ENCODE measurements at regions not wholly inside any gene's neighbourhood (a gene's known extent, or its start where the extent isn't known, plus 50 kb on each side); places are given as distances from the start of the nearest gene placed in this dataset.
"Not testable (repeated sequence)": the region's sequence is repeated elsewhere in the genome, so short reads cannot be mapped to it uniquely, and the experiment has no call there.

DNA sequence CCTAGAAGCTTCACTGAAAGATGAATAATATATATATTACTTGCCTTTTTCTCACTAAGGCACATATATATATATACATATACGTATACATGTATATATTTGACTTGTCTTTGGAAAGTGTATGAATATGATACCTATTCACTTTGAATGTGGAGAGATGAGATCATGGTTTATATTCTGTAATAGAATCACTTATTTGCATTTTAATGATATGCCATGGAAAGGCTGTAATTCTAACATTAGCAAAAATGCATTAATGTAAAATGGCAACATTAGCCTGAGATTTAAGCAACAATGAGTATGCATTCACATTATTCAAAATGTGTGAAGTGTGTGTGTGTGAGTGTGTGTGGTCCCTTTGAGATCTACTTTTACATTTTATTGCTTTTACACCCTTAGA, 54.5 kb upstream of the PRKD1 start:
- TF ChIP-seq, protein P1, sequence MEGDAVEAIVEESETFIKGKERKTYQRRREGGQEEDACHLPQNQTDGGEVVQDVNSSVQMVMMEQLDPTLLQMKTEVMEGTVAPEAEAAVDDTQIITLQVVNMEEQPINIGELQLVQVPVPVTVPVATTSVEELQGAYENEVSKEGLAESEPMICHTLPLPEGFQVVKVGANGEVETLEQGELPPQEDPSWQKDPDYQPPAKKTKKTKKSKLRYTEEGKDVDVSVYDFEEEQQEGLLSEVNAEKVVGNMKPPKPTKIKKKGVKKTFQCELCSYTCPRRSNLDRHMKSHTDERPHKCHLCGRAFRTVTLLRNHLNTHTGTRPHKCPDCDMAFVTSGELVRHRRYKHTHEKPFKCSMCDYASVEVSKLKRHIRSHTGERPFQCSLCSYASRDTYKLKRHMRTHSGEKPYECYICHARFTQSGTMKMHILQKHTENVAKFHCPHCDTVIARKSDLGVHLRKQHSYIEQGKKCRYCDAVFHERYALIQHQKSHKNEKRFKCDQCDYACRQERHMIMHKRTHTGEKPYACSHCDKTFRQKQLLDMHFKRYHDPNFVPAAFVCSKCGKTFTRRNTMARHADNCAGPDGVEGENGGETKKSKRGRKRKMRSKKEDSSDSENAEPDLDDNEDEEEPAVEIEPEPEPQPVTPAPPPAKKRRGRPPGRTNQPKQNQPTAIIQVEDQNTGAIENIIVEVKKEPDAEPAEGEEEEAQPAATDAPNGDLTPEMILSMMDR (IDR thresholded peaks at IDR 0.05; ENCODE audit: extremely low read depth, missing control alignments), result no peak
- no peak for DNase-seq (ENCODE audit: low spot score)

DNA sequence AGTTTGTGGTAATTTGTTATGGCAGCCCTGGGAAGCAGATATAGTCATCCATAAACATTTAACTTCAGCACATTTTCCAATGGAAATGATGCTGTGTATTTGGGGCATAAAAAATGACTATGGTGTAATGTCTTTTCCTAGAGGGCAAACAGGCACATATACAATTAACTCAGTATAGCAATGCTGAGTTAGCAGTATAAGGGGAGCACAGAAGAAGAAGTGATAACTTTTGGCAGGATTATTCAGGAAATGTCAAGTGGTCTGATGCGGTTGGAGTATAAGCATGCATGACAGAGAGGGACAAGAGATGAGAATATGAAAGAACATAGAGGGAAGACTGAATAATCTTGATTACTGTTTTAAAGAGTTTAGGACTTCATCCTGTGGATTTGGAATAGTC, 55.3 kb upstream of the PRKD1 start:
- TF ChIP-seq, protein P1 (IDR thresholded peaks at IDR 0.05; ENCODE audit: extremely low read depth, missing control alignments), result no peak
- no peak for DNase-seq (ENCODE audit: low spot score)

GRCh38 chr14:29990344-29990857, 62.8 kb upstream of the PRKD1 start:
- DNase-seq (ENCODE audit: low spot score), result not testable (repeated sequence)

- TF ChIP-seq, protein P1 (IDR thresholded peaks at IDR 0.05; ENCODE audit: extremely low read depth, missing control alignments), result no peak
- no peak for DNase-seq (ENCODE audit: low spot score)
Observed at GRCh38 chr14:29990993-29991392, 63.3 kb upstream of the PRKD1 start.

- no peak for DNase-seq (ENCODE audit: low spot score)
- TF ChIP-seq, protein P1 (IDR thresholded peaks at IDR 0.05; ENCODE audit: extremely low read depth, missing control alignments), result no peak
Observed at GRCh38 chr14:29993143-29993542, 65.5 kb upstream of the PRKD1 start.

GRCh38 chr14:29999013-29999539, 71.4 kb upstream of the PRKD1 start:
- TF ChIP-seq, protein P1 (IDR thresholded peaks at IDR 0.05; ENCODE audit: extremely low read depth, missing control alignments), result no peak
- DNase-seq (ENCODE audit: low spot score), result no peak

- TF ChIP-seq, protein P1 (IDR thresholded peaks at IDR 0.05; ENCODE audit: extremely low read depth, missing control alignments), result no peak
- DNase-seq (ENCODE audit: low spot score), result no peak
Observed at GRCh38 chr14:30002859-30003258, 75.2 kb upstream of the PRKD1 start.

- DNase-seq (ENCODE audit: low spot score), result no peak
- TF ChIP-seq, protein P1 (IDR thresholded peaks at IDR 0.05; ENCODE audit: extremely low read depth, missing control alignments), result no peak
Observed at GRCh38 chr14:30005114-30005808, 77.6 kb upstream of the PRKD1 start.
